ENCODE measurements at regions not wholly inside any gene's neighbourhood (a gene's known extent, or its start where the extent isn't known, plus 50 kb on each side); places are given as distances from the start of the nearest gene placed in this dataset.

- no peaks in the 10 kb centered on the region for H3K9me3 ChIP-seq (ENCODE audit: control insufficient read depth, low read length)
- no peaks in the 10 kb centered on the region for H3K36me3 ChIP-seq (ENCODE audit: control insufficient read depth, insufficient read depth, low read length)
- 83 to 100% methylated on average over 1 of the region's 7 CpGs for WGBS, 2 experiments (ENCODE audit: insufficient coverage in 2 of 2)
- H3K27ac ChIP-seq (ENCODE audit: low read depth, low read length, severe bottlenecking) = no peak overlapping the region
- H3K4me3 ChIP-seq (ENCODE audit: extremely low read depth, insufficient read depth, low read length, poor library complexity, severe bottlenecking) = no peak overlapping the region
- H3K4me1 ChIP-seq (ENCODE audit: control insufficient read depth, insufficient read depth, low read length, poor library complexity, severe bottlenecking) = no peaks in the 10 kb centered on the region
These were observed 569.8 kb upstream of the IGFBP7 start for GRCh38 chr4:57679969-57680368.

GRCh38 chr4:57676394-57676793 is 566.2 kb upstream of the IGFBP7 start:
- H3K36me3 ChIP-seq (ENCODE audit: control insufficient read depth, insufficient read depth, low read length) = no peaks in the 10 kb centered on the region
- WGBS, 2 experiments (ENCODE audit: insufficient coverage in 2 of 2) = 94 to 96% methylated on average over 5 to 6 of the region's 6 CpGs
- no peaks in the 10 kb centered on the region for H3K9me3 ChIP-seq (ENCODE audit: control insufficient read depth, low read length)
- H3K4me3 ChIP-seq (ENCODE audit: extremely low read depth, insufficient read depth, low read length, poor library complexity, severe bottlenecking) = no peak overlapping the region
- H3K4me1 ChIP-seq (ENCODE audit: control insufficient read depth, insufficient read depth, low read length, poor library complexity, severe bottlenecking) = no peaks in the 10 kb centered on the region
- H3K27ac ChIP-seq (ENCODE audit: low read depth, low read length, severe bottlenecking) = no peak overlapping the region

- Histone ChIP-seq H3K36me3 (ENCODE audit: control insufficient read depth, insufficient read depth, low read length) (no peaks in the 10 kb centered on the region), H3K4me3 (ENCODE audit: extremely low read depth, insufficient read depth, low read length, poor library complexity, severe bottlenecking) (no peak overlapping the region), H3K9me3 (ENCODE audit: control insufficient read depth, low read length) (no peaks in the 10 kb centered on the region), H3K4me1 (ENCODE audit: control insufficient read depth, insufficient read depth, low read length, poor library complexity, severe bottlenecking) (no peaks in the 10 kb centered on the region), H3K27ac (ENCODE audit: low read depth, low read length, severe bottlenecking) (no peak overlapping the region)
- WGBS, 2 experiments (ENCODE audit: insufficient coverage in 2 of 2) = 100% methylated on average over 2 of the region's 2 CpGs; no CpG with 5 or more reads in 1 of the 2 experiments
These were observed 562.8 kb upstream of the IGFBP7 start for GRCh38 chr4:57672846-57673433.

GRCh38 chr4:57668621-57669020 is 558.4 kb upstream of the IGFBP7 start:
- WGBS, 2 experiments (ENCODE audit: insufficient coverage in 2 of 2) = 80 to 87% methylated on average over 1 to 2 of the region's 2 CpGs

GRCh38 chr4:57665806-57666205 is 555.6 kb upstream of the IGFBP7 start:
- Histone ChIP-seq H3K36me3 (ENCODE audit: control insufficient read depth, insufficient read depth, low read length) (no peaks in the 10 kb centered on the region), H3K4me1 (ENCODE audit: control insufficient read depth, insufficient read depth, low read length, poor library complexity, severe bottlenecking) (no peaks in the 10 kb centered on the region), H3K4me3 (ENCODE audit: extremely low read depth, insufficient read depth, low read length, poor library complexity, severe bottlenecking) (no peak overlapping the region), H3K9me3 (ENCODE audit: control insufficient read depth, low read length) (no peaks in the 10 kb centered on the region), H3K27ac (ENCODE audit: low read depth, low read length, severe bottlenecking) (no peak overlapping the region)
- WGBS, 2 experiments (ENCODE audit: insufficient coverage in 2 of 2) = 86 to 100% methylated on average over 1 to 3 of the region's 3 CpGs

More at GRCh38 chr4:57668621-57669020, 558.4 kb upstream of the IGFBP7 start:
- Histone ChIP-seq H3K36me3 (ENCODE audit: control insufficient read depth, insufficient read depth, low read length) (no peaks in the 10 kb centered on the region), H3K9me3 (ENCODE audit: control insufficient read depth, low read length) (no peaks in the 10 kb centered on the region), H3K4me1 (ENCODE audit: control insufficient read depth, insufficient read depth, low read length, poor library complexity, severe bottlenecking) (no peaks in the 10 kb centered on the region), H3K27ac (ENCODE audit: low read depth, low read length, severe bottlenecking) (peak overlapping the region; percentile 2), H3K4me3 (ENCODE audit: extremely low read depth, insufficient read depth, low read length, poor library complexity, severe bottlenecking) (no peak overlapping the region)

- no peak overlapping the region for H3K4me3 ChIP-seq (ENCODE audit: extremely low read depth, insufficient read depth, low read length, poor library complexity, severe bottlenecking)
- H3K4me1 ChIP-seq (ENCODE audit: control insufficient read depth, insufficient read depth, low read length, poor library complexity, severe bottlenecking) = no peaks in the 10 kb centered on the region
- WGBS, 2 experiments (ENCODE audit: insufficient coverage in 2 of 2) = 69% methylated on average over 3 of the region's 5 CpGs; no CpG with 5 or more reads in 1 of the 2 experiments
- H3K36me3 ChIP-seq (ENCODE audit: control insufficient read depth, insufficient read depth, low read length) = no peaks in the 10 kb centered on the region
- no peak overlapping the region for H3K27ac ChIP-seq (ENCODE audit: low read depth, low read length, severe bottlenecking)
- no peaks in the 10 kb centered on the region for H3K9me3 ChIP-seq (ENCODE audit: control insufficient read depth, low read length)
These were observed 551.4 kb upstream of the IGFBP7 start for GRCh38 chr4:57661517-57662090.

GRCh38 chr4:57658673-57659072 is 548.5 kb upstream of the IGFBP7 start:
- Histone ChIP-seq H3K36me3 (ENCODE audit: control insufficient read depth, insufficient read depth, low read length) (no peaks in the 10 kb centered on the region), H3K27ac (ENCODE audit: low read depth, low read length, severe bottlenecking) (no peak overlapping the region), H3K4me1 (ENCODE audit: control insufficient read depth, insufficient read depth, low read length, poor library complexity, severe bottlenecking) (no peaks in the 10 kb centered on the region), H3K9me3 (ENCODE audit: control insufficient read depth, low read length) (no peaks in the 10 kb centered on the region), H3K4me3 (ENCODE audit: extremely low read depth, insufficient read depth, low read length, poor library complexity, severe bottlenecking) (no peak overlapping the region)

GRCh38 chr4:57658188-57658587 is 548.0 kb upstream of the IGFBP7 start:
- Histone ChIP-seq H3K36me3 (ENCODE audit: control insufficient read depth, insufficient read depth, low read length) (no peaks in the 10 kb centered on the region), H3K27ac (ENCODE audit: low read depth, low read length, severe bottlenecking) (no peak overlapping the region), H3K4me3 (ENCODE audit: extremely low read depth, insufficient read depth, low read length, poor library complexity, severe bottlenecking) (no peak overlapping the region), H3K9me3 (ENCODE audit: control insufficient read depth, low read length) (no peaks in the 10 kb centered on the region), H3K4me1 (ENCODE audit: control insufficient read depth, insufficient read depth, low read length, poor library complexity, severe bottlenecking) (no peaks in the 10 kb centered on the region)
- 60 to 70% methylated on average over 1 to 3 of the region's 3 CpGs for WGBS, 2 experiments (ENCODE audit: insufficient coverage in 2 of 2)

GRCh38 chr4:57655342-57655741 is 545.2 kb upstream of the IGFBP7 start:
- whole genome bisulfite sequencing, 2 experiments (ENCODE audit: insufficient coverage in 2 of 2) = 67 to 83% methylated on average over 1 of the region's 1 CpG

GRCh38 chr4:57652779-57653178 is 542.6 kb upstream of the IGFBP7 start:
- H3K4me3 ChIP-seq (ENCODE audit: extremely low read depth, insufficient read depth, low read length, poor library complexity, severe bottlenecking) = no peak overlapping the region
- H3K27ac ChIP-seq (ENCODE audit: low read depth, low read length, severe bottlenecking) = no peak overlapping the region
- H3K4me1 ChIP-seq (ENCODE audit: control insufficient read depth, insufficient read depth, low read length, poor library complexity, severe bottlenecking) = no peaks in the 10 kb centered on the region
- no peaks in the 10 kb centered on the region for H3K9me3 ChIP-seq (ENCODE audit: control insufficient read depth, low read length)
- H3K36me3 ChIP-seq (ENCODE audit: control insufficient read depth, insufficient read depth, low read length) = no peaks in the 10 kb centered on the region
- WGBS, 2 experiments (ENCODE audit: insufficient coverage in 2 of 2) = no CpG with 5 or more reads among the region's 2 CpGs

More at GRCh38 chr4:57655342-57655741, 545.2 kb upstream of the IGFBP7 start:
- Histone ChIP-seq H3K4me3 (ENCODE audit: extremely low read depth, insufficient read depth, low read length, poor library complexity, severe bottlenecking) (no peak overlapping the region), H3K27ac (ENCODE audit: low read depth, low read length, severe bottlenecking) (no peak overlapping the region), H3K9me3 (ENCODE audit: control insufficient read depth, low read length) (no peaks in the 10 kb centered on the region), H3K4me1 (ENCODE audit: control insufficient read depth, insufficient read depth, low read length, poor library complexity, severe bottlenecking) (no peaks in the 10 kb centered on the region), H3K36me3 (ENCODE audit: control insufficient read depth, insufficient read depth, low read length) (no peaks in the 10 kb centered on the region)

GRCh38 chr4:57640391-57641100 is 530.4 kb upstream of the IGFBP7 start:
- WGBS, 2 experiments (ENCODE audit: insufficient coverage in 2 of 2) = 88 to 93% methylated on average over 5 to 8 of the region's 8 CpGs
- Histone ChIP-seq H3K4me1 (ENCODE audit: control insufficient read depth, insufficient read depth, low read length, poor library complexity, severe bottlenecking) (no peaks in the 10 kb centered on the region), H3K36me3 (ENCODE audit: control insufficient read depth, insufficient read depth, low read length) (no peaks in the 10 kb centered on the region), H3K9me3 (ENCODE audit: control insufficient read depth, low read length) (no peaks in the 10 kb centered on the region), H3K4me3 (ENCODE audit: extremely low read depth, insufficient read depth, low read length, poor library complexity, severe bottlenecking) (no peak overlapping the region), H3K27ac (ENCODE audit: low read depth, low read length, severe bottlenecking) (no peak overlapping the region)
